ENCODE measurements at regions not wholly inside any gene's neighbourhood (a gene's known extent, or its start where the extent isn't known, plus 50 kb on each side); places are given as distances from the start of the nearest gene placed in this dataset.

GRCh38 chr13:88617176-88617575, 946.0 kb downstream of the SLITRK5 start:
- in situ Hi-C loops (cut with HindIII; ENCODE audit: low sequenced_read_pairs), result no loop called here
- DNase-seq (ENCODE audit: low spot score), result no peak

GRCh38 chr13:88622362-88622973, 951.3 kb downstream of the SLITRK5 start:
- no peak for DNase-seq (ENCODE audit: low spot score)
- in situ Hi-C loops (cut with HindIII; ENCODE audit: low sequenced_read_pairs), result no loop called here

- in situ Hi-C loops (cut with HindIII; ENCODE audit: low sequenced_read_pairs), result no loop called here
- no peak for DNase-seq (ENCODE audit: low spot score)
These were observed 952.0 kb downstream of the SLITRK5 start for GRCh38 chr13:88623150-88623549.

- in situ Hi-C loops (cut with HindIII; ENCODE audit: low sequenced_read_pairs), result no loop called here
- DNase-seq (ENCODE audit: low spot score), result no peak
These were observed 955.9 kb downstream of the SLITRK5 start for GRCh38 chr13:88627071-88627470.

GRCh38 chr13:88628882-88629281, 957.7 kb downstream of the SLITRK5 start:
- in situ Hi-C loops (cut with HindIII; ENCODE audit: low sequenced_read_pairs), result no loop called here
- DNase-seq (ENCODE audit: low spot score), result no peak

- no peak for DNase-seq (ENCODE audit: low spot score)
- in situ Hi-C loops (cut with HindIII; ENCODE audit: low sequenced_read_pairs), result no loop called here
These were observed 966.8 kb downstream of the SLITRK5 start for GRCh38 chr13:88637935-88638334.

- in situ Hi-C loops (cut with HindIII; ENCODE audit: low sequenced_read_pairs), result no loop called here
- no peak for DNase-seq (ENCODE audit: low spot score)
These were observed 972.1 kb downstream of the SLITRK5 start for GRCh38 chr13:88643233-88643632.

GRCh38 chr13:88648598-88649373, 977.6 kb downstream of the SLITRK5 start:
- no peak for DNase-seq (ENCODE audit: low spot score)
- in situ Hi-C loops (cut with HindIII; ENCODE audit: low sequenced_read_pairs), result no loop called here

GRCh38 chr13:88649855-88650254, 978.7 kb downstream of the SLITRK5 start:
- DNase-seq (ENCODE audit: low spot score), result no peak
- in situ Hi-C loops (cut with HindIII; ENCODE audit: low sequenced_read_pairs), result no loop called here

- DNase-seq (ENCODE audit: low spot score), result no peak
- in situ Hi-C loops (cut with HindIII; ENCODE audit: low sequenced_read_pairs), result no loop called here
These were observed 980.4 kb downstream of the SLITRK5 start for GRCh38 chr13:88651531-88651930.

- in situ Hi-C loops (cut with HindIII; ENCODE audit: low sequenced_read_pairs), result no loop called here
- DNase-seq (ENCODE audit: low spot score), result no peak
These were observed 985.6 kb downstream of the SLITRK5 start for GRCh38 chr13:88656751-88657150.

- in situ Hi-C loops (cut with HindIII; ENCODE audit: low sequenced_read_pairs), result no loop called here
- no peak for DNase-seq (ENCODE audit: low spot score)
These were observed 999.3 kb downstream of the SLITRK5 start for GRCh38 chr13:88670509-88670908.

- in situ Hi-C loops (cut with HindIII; ENCODE audit: low sequenced_read_pairs), result no loop called here
- DNase-seq (ENCODE audit: low spot score), result no peak
These were observed 1003.7 kb downstream of the SLITRK5 start for GRCh38 chr13:88674841-88675240.

- in situ Hi-C loops (cut with HindIII; ENCODE audit: low sequenced_read_pairs), result no loop called here
- DNase-seq (ENCODE audit: low spot score), result no peak
These were observed 1004.3 kb downstream of the SLITRK5 start for GRCh38 chr13:88675347-88675996.

- in situ Hi-C loops (cut with HindIII; ENCODE audit: low sequenced_read_pairs), result no loop called here
- no peak for DNase-seq (ENCODE audit: low spot score)
These were observed 1004.8 kb downstream of the SLITRK5 start for GRCh38 chr13:88676016-88676415.

GRCh38 chr13:88685459-88685858, 1014.3 kb downstream of the SLITRK5 start:
- in situ Hi-C loops (cut with HindIII; ENCODE audit: low sequenced_read_pairs), result no loop called here
- DNase-seq (ENCODE audit: low spot score), result no peak

- in situ Hi-C loops (cut with HindIII; ENCODE audit: low sequenced_read_pairs), result no loop called here
- DNase-seq (ENCODE audit: low spot score), result no peak
These were observed 1030.4 kb downstream of the SLITRK5 start for GRCh38 chr13:88701551-88701950.

- in situ Hi-C loops (cut with HindIII; ENCODE audit: low sequenced_read_pairs), result no loop called here
These were observed 1033.6 kb downstream of the SLITRK5 start for GRCh38 chr13:88704600-88705275.

GRCh38 chr13:88707646-88708045, 1036.5 kb downstream of the SLITRK5 start:
- DNase-seq (ENCODE audit: low spot score), result no peak
- in situ Hi-C loops (cut with HindIII; ENCODE audit: low sequenced_read_pairs), result no loop called here

More at GRCh38 chr13:88704600-88705275, 1033.6 kb downstream of the SLITRK5 start:
- no peak for DNase-seq (ENCODE audit: low spot score)

- in situ Hi-C loops (cut with HindIII; ENCODE audit: low sequenced_read_pairs), result no loop called here
These were observed 1046.8 kb downstream of the SLITRK5 start for GRCh38 chr13:88717946-88718345.

More at GRCh38 chr13:88717946-88718345, 1046.8 kb downstream of the SLITRK5 start:
- DNase-seq (ENCODE audit: low spot score), result no peak
